DND-41 (cell line): ENCODE measurements at regions not wholly inside any gene's neighbourhood (a gene's known extent, or its start where the extent isn't known, plus 50 kb on each side); places are given as distances from the start of the nearest gene placed in this dataset.

Experiments used
- ATAC-seq: fragments of 200-7000 bp; cut with Tn5 transposase; 3 replicates; pipeline ENCODE4 v1.9.1; 2021; ENCODE audit warnings: low read depth; ENCODE audit not compliant: insufficient read depth
- DNase-seq: peaks from one replicate; pipeline ENCODE4 v3.0.0-alpha.2; 2020
- H2AFZ ChIP-seq: 2 replicates; pipeline ENCODE4 v1.6.0; 2012; ENCODE audit warnings: low read depth, low read length
- H3K27ac ChIP-seq: 2 replicates; pipeline ENCODE4 v1.5.1; 2012; ENCODE audit warnings: low read length, inconsistent platforms
- H3K27me3 ChIP-seq: fragments of 200-600 bp; sonication (generic); 2 replicates; pipeline ENCODE4 v1.6.0; 2012; ENCODE audit warnings: low read length, mild to moderate bottlenecking, inconsistent platforms; ENCODE audit not compliant: insufficient read depth, poor library complexity
- H3K36me3 ChIP-seq: 2 replicates; pipeline ENCODE4 v1.5.1; 2012; ENCODE audit warnings: low read length, inconsistent platforms; ENCODE audit not compliant: insufficient read depth
- H3K4me1 ChIP-seq: 2 replicates; pipeline ENCODE4 v1.5.1; 2012; ENCODE audit warnings: mild to moderate bottlenecking, low read length; ENCODE audit not compliant: insufficient read depth
- H3K4me2 ChIP-seq: 2 replicates; pipeline ENCODE4 v1.6.0; 2012; ENCODE audit warnings: mild to moderate bottlenecking, moderate library complexity, low read length, inconsistent platforms; ENCODE audit not compliant: insufficient read depth
- H3K4me3 ChIP-seq, 2 experiments: fragments of 200-600 bp in 1 of 2; shearing (Covaris generic) in 1 of 2; 2 replicates each; pipeline ENCODE4 v1.5.1; 2012 to 2016; ENCODE audit warnings: inconsistent platforms in 2 of 2, low read length in 2 of 2, mild to moderate bottlenecking in 2 of 2, low read depth in 1 of 2, moderate library complexity in 1 of 2
- H3K79me2 ChIP-seq: 2 replicates; pipeline ENCODE4 v1.6.0; 2012; ENCODE audit warnings: low read length, inconsistent platforms; ENCODE audit not compliant: insufficient read depth
- H3K9ac ChIP-seq: 2 replicates; pipeline ENCODE4 v1.6.0; 2012; ENCODE audit warnings: low read depth, mild to moderate bottlenecking, inconsistent platforms, low read length, moderate library complexity
- H3K9me3 ChIP-seq: 2 replicates; pipeline ENCODE4 v1.5.1; 2012; ENCODE audit warnings: low read length, moderate library complexity, mild to moderate bottlenecking, inconsistent platforms; ENCODE audit not compliant: insufficient read depth, severe bottlenecking
- H4K20me1 ChIP-seq: 2 replicates; pipeline ENCODE4 v1.6.0; 2012; ENCODE audit warnings: low read length; ENCODE audit not compliant: insufficient read depth
- CTCF ChIP-seq: IDR thresholded peaks from 2 replicates; pipeline ENCODE4 v1.5.1; 2012; ENCODE audit warnings: borderline replicate concordance, low read length, moderate library complexity, mild to moderate bottlenecking; ENCODE audit not compliant: poor library complexity, severe bottlenecking; ENCODE audit errors: extremely low read depth
- EZH2 ChIP-seq: IDR thresholded peaks from 3 replicates; pipeline ENCODE4 v1.6.1; 2012; ENCODE audit warnings: borderline replicate concordance, low read depth, mild to moderate bottlenecking, moderate library complexity, low read length, inconsistent platforms; ENCODE audit not compliant: severe bottlenecking

GRCh38 chrX:4485912-4486311 is 772.5 kb upstream of the PRKX start:
- no peak overlapping the region for H3K4me3 ChIP-seq
- H3K9ac ChIP-seq, result no peak overlapping the region
- no peaks in the 10 kb centered on the region for H4K20me1 ChIP-seq
- no peak for TF ChIP-seq CTCF
- no peak for TF ChIP-seq EZH2
- H3K36me3 ChIP-seq, result no peaks in the 10 kb centered on the region
- ATAC-seq (no peak), DNase-seq (no peak)
- no peak overlapping the region for H3K4me2 ChIP-seq
- H2AFZ ChIP-seq, result no peak overlapping the region
- H3K9me3 ChIP-seq, result no peaks in the 10 kb centered on the region
- no peaks in the 10 kb centered on the region for H3K27me3 ChIP-seq
- no peaks in the 10 kb centered on the region for H3K4me1 ChIP-seq
- H3K79me2 ChIP-seq, result no peaks in the 10 kb centered on the region
- no peak overlapping the region for H3K27ac ChIP-seq

GRCh38 chrX:4484266-4484665 is 770.8 kb upstream of the PRKX start:
- H3K4me2 ChIP-seq, result no peak overlapping the region

GRCh38 chrX:4451591-4451990 is 738.1 kb upstream of the PRKX start:
- H3K4me1 ChIP-seq, result no peaks in the 10 kb centered on the region
- H3K9me3 ChIP-seq, result no peaks in the 10 kb centered on the region
- no peak for ATAC-seq
- H3K4me2 ChIP-seq, result no peak overlapping the region
- no peaks in the 10 kb centered on the region for H4K20me1 ChIP-seq
- DNase-seq, result no peak
- no peak for TF ChIP-seq CTCF
- no peak for TF ChIP-seq EZH2
- no peaks in the 10 kb centered on the region for H3K36me3 ChIP-seq
- H3K27ac ChIP-seq, result no peak overlapping the region
- H2AFZ ChIP-seq, result no peak overlapping the region
- H3K79me2 ChIP-seq, result no peaks in the 10 kb centered on the region
- no peak overlapping the region for H3K4me3 ChIP-seq
- no peak overlapping the region for H3K9ac ChIP-seq
- H3K27me3 ChIP-seq, result no peaks in the 10 kb centered on the region

More at GRCh38 chrX:4484266-4484665, 770.8 kb upstream of the PRKX start:
- H3K9me3 ChIP-seq, result no peaks in the 10 kb centered on the region
- H4K20me1 ChIP-seq, result no peaks in the 10 kb centered on the region
- no peaks in the 10 kb centered on the region for H3K79me2 ChIP-seq
- H2AFZ ChIP-seq, result no peak overlapping the region
- H3K4me1 ChIP-seq, result no peaks in the 10 kb centered on the region
- DNase-seq (no peak), ATAC-seq (no peak)
- H3K27me3 ChIP-seq, result no peaks in the 10 kb centered on the region
- H3K27ac ChIP-seq, result no peak overlapping the region
- no peaks in the 10 kb centered on the region for H3K36me3 ChIP-seq
- H3K4me3 ChIP-seq, result no peak overlapping the region
- no peak overlapping the region for H3K9ac ChIP-seq
- TF ChIP-seq EZH2, result no peak
- TF ChIP-seq CTCF, result no peak

GRCh38 chrX:4450177-4450576 is 736.7 kb upstream of the PRKX start:
- Histone ChIP-seq H3K27me3 (no peaks in the 10 kb centered on the region), H3K27ac (no peak overlapping the region), H2AFZ (no peak overlapping the region), H3K79me2 (no peaks in the 10 kb centered on the region), H4K20me1 (no peaks in the 10 kb centered on the region), H3K9ac (no peak overlapping the region), H3K4me2 (no peak overlapping the region), H3K9me3 (no peaks in the 10 kb centered on the region), H3K4me3 (no peak overlapping the region), H3K36me3 (no peaks in the 10 kb centered on the region), H3K4me1 (no peaks in the 10 kb centered on the region)
- ATAC-seq (no peak), DNase-seq (no peak)
- TF ChIP-seq EZH2 (no peak), CTCF (no peak)
